ENCODE measurements at regions not wholly inside any gene's neighbourhood (a gene's known extent, or its start where the extent isn't known, plus 50 kb on each side); places are given as distances from the start of the nearest gene placed in this dataset.

DNA sequence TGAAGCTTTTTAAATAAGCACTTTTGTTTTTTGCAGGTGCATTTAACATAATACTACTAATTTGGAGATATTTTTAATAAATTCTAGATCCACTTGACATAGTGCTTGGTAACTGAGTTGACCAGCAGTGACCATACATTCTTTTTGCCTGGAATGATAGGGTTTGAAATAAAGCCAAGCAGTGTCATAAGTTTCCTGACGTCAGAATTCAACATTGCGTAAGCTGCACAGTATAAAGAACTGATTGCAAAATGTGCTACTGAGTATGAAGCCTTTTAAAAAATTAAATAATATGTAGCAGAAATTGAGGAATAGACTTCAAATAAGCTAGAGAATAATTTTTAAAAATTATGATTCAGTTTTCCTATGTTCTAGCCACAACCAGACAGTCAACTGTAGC lies 454.6 kb upstream of the ARPP21 start:
- TF ChIP-seq POU2F2 (IDR thresholded peaks at IDR 0.05; ENCODE audit: low read depth, low read length), result no peak
- TF ChIP-seq SPI1 (IDR thresholded peaks at IDR 0.05; ENCODE audit: low read depth, low read length), result no peak
- no peak for TF ChIP-seq POLR2AphosphoS5 (IDR thresholded peaks at IDR 0.05; ENCODE audit: low read depth, low read length)
- TF ChIP-seq POLR2A (IDR thresholded peaks at IDR 0.05; ENCODE audit: low read depth, low read length), result no peak
- TF ChIP-seq TAF1 (IDR thresholded peaks at IDR 0.05; ENCODE audit: low read depth, low read length), result no peak
- TF ChIP-seq PAX5 (IDR thresholded peaks at IDR 0.05; ENCODE audit: insufficient read depth, low read length, severe bottlenecking), result no peak
- no peak for FAIRE-seq
- no peak for DNase-seq (ENCODE audit: insufficient read length, low spot score)

DNA sequence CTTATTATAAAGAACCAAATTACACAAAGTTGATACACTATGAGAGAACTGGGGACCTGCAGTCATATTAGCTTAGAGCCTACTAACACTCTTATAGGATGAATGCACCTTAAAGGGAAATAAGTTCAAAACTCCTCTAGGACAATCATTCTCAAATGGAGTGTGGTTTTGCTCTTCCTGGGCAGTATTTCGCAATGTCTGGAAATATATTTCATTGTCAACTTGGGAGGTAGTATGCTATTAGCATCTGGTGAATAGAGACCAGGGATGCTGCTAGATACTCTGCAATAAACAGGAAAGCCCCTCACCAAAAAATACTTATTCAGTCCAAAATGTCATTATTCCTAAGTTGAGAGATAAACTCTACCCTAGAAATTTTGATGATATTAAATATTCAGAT lies 451.4 kb upstream of the ARPP21 start:
- FAIRE-seq (no peak), DNase-seq (ENCODE audit: insufficient read length, low spot score) (no peak)
- TF ChIP-seq POLR2AphosphoS5 (IDR thresholded peaks at IDR 0.05; ENCODE audit: low read depth, low read length) (no peak), PAX5 (IDR thresholded peaks at IDR 0.05; ENCODE audit: insufficient read depth, low read length, severe bottlenecking) (no peak), SPI1 (IDR thresholded peaks at IDR 0.05; ENCODE audit: low read depth, low read length) (no peak), TAF1 (IDR thresholded peaks at IDR 0.05; ENCODE audit: low read depth, low read length) (no peak), POLR2A (IDR thresholded peaks at IDR 0.05; ENCODE audit: low read depth, low read length) (no peak), POU2F2 (IDR thresholded peaks at IDR 0.05; ENCODE audit: low read depth, low read length) (no peak)

DNA sequence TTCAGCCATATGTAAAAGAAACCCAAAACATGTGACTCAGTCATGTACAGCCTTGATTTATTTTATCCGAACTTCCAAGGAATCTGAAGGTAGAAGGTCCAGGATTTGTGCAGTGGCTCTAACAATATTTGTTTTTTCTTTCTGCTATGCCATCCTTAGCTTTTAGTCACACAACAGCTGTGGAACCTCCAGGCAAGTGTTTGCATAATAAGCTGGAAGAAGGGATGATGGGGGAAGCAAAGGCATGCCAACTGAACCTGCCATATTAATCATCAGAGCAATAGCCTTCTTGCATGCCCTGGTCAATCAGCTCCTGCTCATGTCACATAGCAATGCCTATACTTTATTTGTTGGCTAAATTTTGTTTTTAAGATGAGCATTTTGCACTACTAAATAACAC lies 444.7 kb upstream of the ARPP21 start:
- no peak for FAIRE-seq

DNA sequence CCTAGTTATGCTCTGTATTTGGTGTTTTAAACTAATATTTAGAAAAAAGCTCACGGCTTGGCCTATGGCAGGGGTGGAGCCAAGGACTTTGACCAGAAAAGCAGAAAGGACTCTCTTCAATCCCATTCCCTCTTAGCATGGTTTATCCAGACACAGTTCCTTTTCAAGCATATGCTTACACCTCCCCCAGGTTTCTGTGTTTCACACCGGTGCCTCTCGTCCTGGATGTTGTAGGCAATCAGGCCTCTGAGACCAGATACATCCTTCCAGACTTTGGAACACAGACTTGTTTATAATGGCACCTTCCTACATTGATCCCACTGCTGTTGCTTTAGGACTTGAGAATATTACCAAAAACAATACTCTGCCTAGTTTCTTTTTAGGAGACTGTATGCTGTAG lies 440.5 kb upstream of the ARPP21 start:
- FAIRE-seq, result no peak
- TF ChIP-seq SPI1 (IDR thresholded peaks at IDR 0.05; ENCODE audit: low read depth, low read length) (no peak), POLR2AphosphoS5 (IDR thresholded peaks at IDR 0.05; ENCODE audit: low read depth, low read length) (no peak)
- DNase-seq (ENCODE audit: insufficient read length, low spot score), result no peak

More for the DNA sequence above, 444.7 kb upstream of the ARPP21 start:
- no peak for TF ChIP-seq POU2F2 (IDR thresholded peaks at IDR 0.05; ENCODE audit: low read depth, low read length)
- no peak for TF ChIP-seq POLR2AphosphoS5 (IDR thresholded peaks at IDR 0.05; ENCODE audit: low read depth, low read length)
- TF ChIP-seq SPI1 (IDR thresholded peaks at IDR 0.05; ENCODE audit: low read depth, low read length), result no peak
- TF ChIP-seq TAF1 (IDR thresholded peaks at IDR 0.05; ENCODE audit: low read depth, low read length), result no peak
- TF ChIP-seq POLR2A (IDR thresholded peaks at IDR 0.05; ENCODE audit: low read depth, low read length), result no peak
- no peak for TF ChIP-seq PAX5 (IDR thresholded peaks at IDR 0.05; ENCODE audit: insufficient read depth, low read length, severe bottlenecking)
- DNase-seq (ENCODE audit: insufficient read length, low spot score), result no peak

DNA sequence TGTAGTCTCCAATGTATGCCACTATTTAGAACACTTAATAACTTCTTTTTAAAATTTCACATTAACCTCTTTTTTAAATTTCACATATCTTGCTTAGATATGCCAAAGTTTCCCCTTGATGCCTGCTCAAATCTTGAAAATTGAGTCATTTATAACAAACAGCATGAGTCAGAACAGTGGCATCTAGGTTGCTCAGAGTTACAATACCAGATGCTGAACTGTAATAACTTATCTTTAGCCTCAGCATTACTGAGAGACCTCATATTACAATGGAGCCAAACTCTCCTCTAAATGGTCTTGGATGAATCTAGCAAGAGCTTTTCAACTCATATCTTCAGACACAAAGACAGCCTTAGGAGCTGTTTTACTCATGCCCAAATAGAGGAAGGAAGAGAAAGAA lies 439.3 kb upstream of the ARPP21 start:
- TF ChIP-seq PAX5 (IDR thresholded peaks at IDR 0.05; ENCODE audit: insufficient read depth, low read length, severe bottlenecking) (no peak), POLR2A (IDR thresholded peaks at IDR 0.05; ENCODE audit: low read depth, low read length) (no peak), POU2F2 (IDR thresholded peaks at IDR 0.05; ENCODE audit: low read depth, low read length) (no peak), TAF1 (IDR thresholded peaks at IDR 0.05; ENCODE audit: low read depth, low read length) (no peak), POLR2AphosphoS5 (IDR thresholded peaks at IDR 0.05; ENCODE audit: low read depth, low read length) (no peak), SPI1 (IDR thresholded peaks at IDR 0.05; ENCODE audit: low read depth, low read length) (no peak)
- no peak for FAIRE-seq
- no peak for DNase-seq (ENCODE audit: insufficient read length, low spot score)

DNA sequence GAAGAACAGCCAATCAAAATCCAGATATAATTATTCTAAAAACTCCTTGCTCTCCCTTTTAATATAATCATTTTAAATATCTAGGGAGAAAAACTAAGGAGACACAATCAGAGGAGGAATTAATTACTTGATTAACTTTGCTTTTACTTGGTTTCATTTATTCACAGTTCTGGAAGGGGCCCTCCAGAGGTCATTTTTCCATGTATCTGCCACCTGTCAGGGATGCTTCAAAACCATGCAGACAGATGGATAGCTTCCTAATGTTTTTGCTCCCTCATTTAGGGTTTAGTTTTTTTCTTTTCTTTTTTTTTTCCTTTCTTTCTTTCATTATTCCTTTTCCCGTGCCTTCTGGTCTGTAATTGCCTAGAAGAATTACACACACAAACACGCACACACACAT lies 438.1 kb upstream of the ARPP21 start:
- FAIRE-seq, result no peak
- DNase-seq (ENCODE audit: insufficient read length, low spot score), result no peak
- TF ChIP-seq POLR2A (IDR thresholded peaks at IDR 0.05; ENCODE audit: low read depth, low read length) (no peak), POU2F2 (IDR thresholded peaks at IDR 0.05; ENCODE audit: low read depth, low read length) (no peak), SPI1 (IDR thresholded peaks at IDR 0.05; ENCODE audit: low read depth, low read length) (no peak), TAF1 (IDR thresholded peaks at IDR 0.05; ENCODE audit: low read depth, low read length) (no peak), POLR2AphosphoS5 (IDR thresholded peaks at IDR 0.05; ENCODE audit: low read depth, low read length) (no peak), PAX5 (IDR thresholded peaks at IDR 0.05; ENCODE audit: insufficient read depth, low read length, severe bottlenecking) (no peak)

DNA sequence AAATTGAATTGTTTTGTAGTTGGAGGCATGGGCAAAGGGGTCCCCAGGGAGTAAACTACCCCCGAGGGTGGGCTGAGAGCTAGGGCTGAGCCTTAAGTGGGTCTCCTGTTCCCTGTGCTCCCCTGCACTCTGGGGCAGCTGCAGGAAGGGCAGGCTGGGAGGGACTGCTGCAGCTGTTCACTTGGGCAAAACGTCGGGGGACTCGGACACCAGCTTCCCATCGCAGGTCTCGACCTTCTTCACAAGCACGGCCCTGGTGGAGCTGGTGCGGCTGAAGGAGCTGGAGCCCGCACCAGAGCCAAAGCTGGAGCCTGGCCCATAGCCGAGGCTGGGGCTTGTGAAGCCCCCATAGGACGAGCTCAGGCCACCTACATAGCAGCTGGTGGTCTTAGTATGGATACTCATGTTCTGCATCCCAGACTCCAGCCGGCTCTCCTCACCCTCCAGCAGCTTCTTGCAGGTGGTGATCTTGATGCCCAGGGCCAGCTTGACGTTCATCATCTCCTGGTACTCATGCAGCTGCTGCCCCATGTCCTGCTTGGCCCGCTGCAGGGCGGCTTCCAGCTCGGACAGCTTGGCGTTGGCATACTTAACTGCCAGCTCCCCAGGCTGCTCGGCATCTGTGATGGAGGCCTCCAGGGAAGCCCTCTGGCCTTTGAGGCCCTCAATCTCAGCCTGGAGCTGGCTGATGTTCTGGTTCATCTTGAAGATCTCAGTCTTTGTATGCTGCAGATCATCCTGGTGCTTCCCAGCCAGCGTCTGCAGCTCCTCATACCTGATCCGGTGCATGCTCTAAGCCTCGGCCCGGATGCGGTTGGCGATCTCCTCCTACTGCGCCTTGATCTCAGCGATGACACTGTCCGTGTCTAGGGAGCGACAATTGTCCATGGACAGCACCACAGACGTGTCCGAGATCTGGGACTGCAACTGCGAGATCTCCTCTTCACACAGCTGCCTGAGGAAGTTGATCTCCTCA lies 423.5 kb upstream of the ARPP21 start:
- no peak for FAIRE-seq

DNA sequence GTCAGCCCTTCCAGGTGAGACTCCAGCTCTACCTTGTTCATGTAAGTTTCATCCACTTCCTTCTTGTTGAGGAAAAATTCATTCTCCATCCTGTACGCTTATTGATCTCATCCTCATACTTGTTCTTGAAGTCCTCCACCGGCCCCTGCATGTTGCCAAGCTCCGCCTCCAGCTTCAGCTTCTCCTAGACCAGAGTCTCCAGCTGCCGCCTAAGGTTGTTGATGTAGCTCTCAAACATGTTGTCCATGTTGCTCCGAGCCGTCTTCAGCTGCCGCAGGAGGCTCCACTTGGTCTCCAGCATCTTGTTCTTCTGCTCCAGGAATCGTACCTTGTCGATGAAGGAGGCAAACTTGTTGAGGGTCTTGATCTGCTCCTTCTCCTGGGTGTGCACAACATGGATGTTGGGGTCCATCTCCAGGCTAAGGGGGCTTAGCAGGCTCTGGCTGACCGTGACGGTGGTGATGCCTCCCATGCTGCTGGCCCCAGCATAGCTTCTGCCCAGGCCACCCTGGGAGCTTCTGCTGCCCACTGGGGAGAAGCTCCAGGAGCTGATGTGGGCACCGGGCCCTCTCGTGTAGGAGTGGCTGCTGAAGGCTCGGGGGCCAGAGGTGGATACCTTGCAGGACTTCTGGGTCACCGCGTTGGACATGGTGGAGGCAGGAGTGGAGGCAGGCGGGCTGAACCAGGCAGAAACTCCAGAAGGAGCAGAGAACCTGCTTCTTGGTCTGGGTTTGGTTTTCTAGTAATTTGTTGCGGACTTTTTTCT lies 422.6 kb upstream of the ARPP21 start:
- DNase-seq (ENCODE audit: insufficient read length, low spot score), result no peak
- TF ChIP-seq POU2F2 (IDR thresholded peaks at IDR 0.05; ENCODE audit: low read depth, low read length) (no peak), PAX5 (IDR thresholded peaks at IDR 0.05; ENCODE audit: insufficient read depth, low read length, severe bottlenecking) (no peak), POLR2A (IDR thresholded peaks at IDR 0.05; ENCODE audit: low read depth, low read length) (no peak), SPI1 (IDR thresholded peaks at IDR 0.05; ENCODE audit: low read depth, low read length) (no peak), TAF1 (IDR thresholded peaks at IDR 0.05; ENCODE audit: low read depth, low read length) (no peak), POLR2AphosphoS5 (IDR thresholded peaks at IDR 0.05; ENCODE audit: low read depth, low read length) (no peak)
- no peak for FAIRE-seq

More for the DNA sequence above, 423.5 kb upstream of the ARPP21 start:
- DNase-seq (ENCODE audit: insufficient read length, low spot score), result no peak
- TF ChIP-seq POLR2AphosphoS5 (IDR thresholded peaks at IDR 0.05; ENCODE audit: low read depth, low read length) (no peak), SPI1 (IDR thresholded peaks at IDR 0.05; ENCODE audit: low read depth, low read length) (no peak), PAX5 (IDR thresholded peaks at IDR 0.05; ENCODE audit: insufficient read depth, low read length, severe bottlenecking) (no peak), POU2F2 (IDR thresholded peaks at IDR 0.05; ENCODE audit: low read depth, low read length) (no peak), POLR2A (IDR thresholded peaks at IDR 0.05; ENCODE audit: low read depth, low read length) (no peak), TAF1 (IDR thresholded peaks at IDR 0.05; ENCODE audit: low read depth, low read length) (no peak)
